T1000 (cell line): ENCODE measurements at regions not wholly inside any gene's neighbourhood (a gene's known extent, or its start where the extent isn't known, plus 50 kb on each side); places are given as distances from the start of the nearest gene placed in this dataset.
"Not testable (repeated sequence)": the region's sequence is repeated elsewhere in the genome, so short reads cannot be mapped to it uniquely, and the experiment has no call there.

Source experiments
- DNase-seq: peaks from one replicate; lab custom pipeline; 2025; ENCODE audit warnings: mixed read lengths; lab: John Stamatoyannopoulos, UW

- no peak for DNase-seq
These were observed 151.9 kb upstream of the ZNF184 start for GRCh38 chr6:27624694-27625262.

- DNase-seq, result no peak
These were observed 150.2 kb upstream of the ZNF184 start for GRCh38 chr6:27623103-27623502.

- no peak for DNase-seq
These were observed 146.5 kb upstream of the ZNF184 start for GRCh38 chr6:27619436-27619835.

GRCh38 chr6:27617700-27618689 lies 145.1 kb upstream of the ZNF184 start:
- no peak for DNase-seq

GRCh38 chr6:27617046-27617687 lies 144.3 kb upstream of the ZNF184 start:
- no peak for DNase-seq

GRCh38 chr6:27616328-27617045 lies 143.6 kb upstream of the ZNF184 start:
- DNase-seq, result no peak

- no peak for DNase-seq
These were observed 138.5 kb upstream of the ZNF184 start for GRCh38 chr6:27611451-27611850.

- no peak for DNase-seq
These were observed 136.3 kb upstream of the ZNF184 start for GRCh38 chr6:27608916-27609883.

GRCh38 chr6:27605401-27606342 lies 132.8 kb upstream of the ZNF184 start:
- no peak for DNase-seq

- DNase-seq, result no peak
These were observed 132.1 kb upstream of the ZNF184 start for GRCh38 chr6:27604986-27605385.

GRCh38 chr6:27601668-27602254 lies 128.9 kb upstream of the ZNF184 start:
- no peak for DNase-seq

GRCh38 chr6:27599859-27600532 lies 127.1 kb upstream of the ZNF184 start:
- no peak for DNase-seq

- not testable (repeated sequence) for DNase-seq
These were observed 124.2 kb upstream of the ZNF184 start for GRCh38 chr6:27597031-27597567.

- no peak for DNase-seq
These were observed 121.0 kb upstream of the ZNF184 start for GRCh38 chr6:27593861-27594260.

GRCh38 chr6:27593200-27593818 lies 120.4 kb upstream of the ZNF184 start:
- DNase-seq, result no peak

- no peak for DNase-seq
These were observed 119.7 kb upstream of the ZNF184 start for GRCh38 chr6:27592481-27593199.

GRCh38 chr6:27591699-27592480 lies 119.0 kb upstream of the ZNF184 start:
- DNase-seq, result no peak
